OCI-LY3 (cell line): ENCODE measurements at regions not wholly inside any gene's neighbourhood (a gene's known extent, or its start where the extent isn't known, plus 50 kb on each side); places are given as distances from the start of the nearest gene placed in this dataset.

ENCODE experiments used
- H2AFZ ChIP-seq: fragments of 200-600, 300-600 bp; shearing (Covaris generic); 2 replicates; pipeline ENCODE4 v1.6.0; 2014; ENCODE audit warnings: antibody characterized with exemption, low read depth, low read length
- H3K27ac ChIP-seq: fragments of 200-600, 300-600 bp; sonication (generic); 2 replicates; pipeline ENCODE4 v1.5.1; 2014; ENCODE audit warnings: mild to moderate bottlenecking, low read length, moderate library complexity, mixed read lengths
- H3K27me3 ChIP-seq: fragments of 200-600, 300-600 bp; sonication (generic); 2 replicates; pipeline ENCODE4 v1.6.1; 2014; ENCODE audit warnings: low read depth, low read length, mixed read lengths
- H3K36me3 ChIP-seq: fragments of 200-600, 300-600 bp; sonication (generic); replicated peaks from 2 replicates; pipeline ENCODE3; 2014; ENCODE audit warnings: low read depth, low read length, mixed read lengths
- H3K4me1 ChIP-seq: fragments of 300-600, 200-600 bp; sonication (generic); 2 replicates; pipeline ENCODE4 v1.6.1; 2014; ENCODE audit warnings: low read length, mixed read lengths
- H3K4me2 ChIP-seq: fragments of 200-600, 300-600 bp; sonication (generic); 2 replicates; pipeline ENCODE4 v1.6.1; 2014; ENCODE audit warnings: low read length, mixed read lengths
- H3K4me3 ChIP-seq: fragments of 300-600, 200-600 bp; sonication (generic); 2 replicates; pipeline ENCODE4 v1.5.1; 2014; ENCODE audit warnings: antibody characterized with exemption, mild to moderate bottlenecking, low read length, moderate library complexity
- H3K79me2 ChIP-seq: fragments of 300-600, 200-600 bp; shearing (Covaris generic); 2 replicates; pipeline ENCODE4 v1.6.1; 2014; ENCODE audit warnings: mild to moderate bottlenecking, low read length, mixed read lengths
- H3K9ac ChIP-seq: fragments of 300-600, 200-600 bp; shearing (Covaris generic); 2 replicates; pipeline ENCODE4 v1.6.0; 2014; ENCODE audit warnings: mild to moderate bottlenecking, low read length, moderate library complexity
- H3K9me3 ChIP-seq: fragments of 200-600, 300-600 bp; shearing (Covaris generic); 2 replicates; pipeline ENCODE4 v1.6.1; 2014; ENCODE audit warnings: low read length, mixed read lengths; ENCODE audit not compliant: insufficient read depth
- H4K20me1 ChIP-seq: fragments of 200-600, 300-600 bp; sonication (generic); 2 replicates; pipeline ENCODE4 v1.6.1; 2016; ENCODE audit warnings: low read length, mixed read lengths; ENCODE audit not compliant: insufficient read depth
- CTCF ChIP-seq: fragments of 200-600, 300-600 bp; sonication (generic); IDR thresholded peaks from 2 replicates; pipeline ENCODE4 v1.5.1; 2014; ENCODE audit warnings: antibody characterized with exemption, low read length, low read depth
- EZH2phosphoT487 ChIP-seq: fragments of 200-600 bp; shearing (Covaris generic); IDR thresholded peaks from 2 replicates; pipeline ENCODE4 v1.6.1; 2018; ENCODE audit warnings: antibody characterized with exemption, mixed run types, low read depth

DNA sequence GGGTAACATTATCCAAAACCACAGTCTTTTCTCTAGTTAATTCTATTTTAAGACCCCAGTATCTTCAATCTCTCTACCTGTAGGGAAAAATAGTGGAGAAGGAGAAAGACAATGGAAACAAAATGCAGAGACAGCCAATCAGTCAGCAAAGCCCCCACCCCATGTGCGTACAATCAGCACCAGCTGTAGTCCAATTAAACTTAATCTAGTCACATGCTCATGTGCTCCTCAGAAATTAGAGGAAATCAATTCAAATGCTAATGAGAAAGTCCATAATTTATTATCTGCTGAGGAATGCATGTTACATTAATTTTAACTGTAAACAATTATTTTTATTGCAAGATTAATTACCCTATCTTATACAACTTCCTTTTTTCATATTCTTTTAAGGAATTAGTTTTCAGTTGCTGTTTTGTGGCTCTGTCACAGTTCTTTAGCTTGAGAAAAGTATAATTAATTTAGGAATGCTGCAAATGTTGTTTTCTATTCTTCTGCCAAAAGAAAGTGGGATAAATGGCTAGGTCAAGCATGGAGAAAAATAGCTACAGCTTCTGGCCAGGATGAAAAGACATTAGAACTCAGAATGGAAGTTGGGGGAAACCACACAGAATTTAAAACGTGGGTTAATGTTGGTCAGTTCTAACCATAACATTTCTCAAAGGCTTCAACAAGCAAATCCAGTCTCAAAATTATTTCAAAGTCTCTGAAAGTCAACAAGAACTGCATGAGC is 232.4 kb upstream of the HNRNPA3 start:
- no peaks in the 10 kb centered on the region for H3K9me3 ChIP-seq
- no peaks in the 10 kb centered on the region; the same call in 1 of the 2 replicates for H3K27me3 ChIP-seq
- H4K20me1 ChIP-seq, result no peaks in the 10 kb centered on the region
- no peak overlapping the region for H2AFZ ChIP-seq
- H3K79me2 ChIP-seq, result no peaks in the 10 kb centered on the region
- TF ChIP-seq EZH2phosphoT487, result no peak
- TF ChIP-seq CTCF, result no peak
- no peaks in the 10 kb centered on the region for H3K36me3 ChIP-seq
- no peak overlapping the region for H3K9ac ChIP-seq
- no peak overlapping the region for H3K4me3 ChIP-seq
- H3K4me2 ChIP-seq, result no peak overlapping the region
- no peaks in the 10 kb centered on the region for H3K4me1 ChIP-seq
- no peak overlapping the region for H3K27ac ChIP-seq

DNA sequence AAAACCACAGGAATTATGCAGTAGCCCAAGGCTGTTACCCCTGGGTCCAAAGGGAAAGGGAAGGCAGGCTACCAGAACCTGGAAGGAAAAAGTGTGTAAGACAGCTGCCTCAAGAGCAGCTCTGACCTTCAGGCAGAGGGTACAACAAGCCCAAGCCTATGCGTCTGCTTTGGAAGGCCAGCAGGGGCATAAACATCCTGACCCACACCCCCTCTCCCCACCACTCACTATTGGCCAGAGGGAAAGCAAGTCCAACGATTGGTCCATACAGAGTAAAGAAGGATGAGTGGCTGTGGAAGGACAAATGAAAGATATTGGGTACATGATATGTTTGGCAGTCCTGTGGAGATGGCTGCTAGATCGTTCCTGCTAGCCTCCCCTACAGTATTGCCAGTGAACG is 227.6 kb upstream of the HNRNPA3 start:
- no peaks in the 10 kb centered on the region for H3K9me3 ChIP-seq
- no peak overlapping the region for H3K27ac ChIP-seq
- H3K9ac ChIP-seq, result no peak overlapping the region
- H4K20me1 ChIP-seq, result no peaks in the 10 kb centered on the region
- H3K36me3 ChIP-seq, result no peaks in the 10 kb centered on the region
- no peak overlapping the region for H2AFZ ChIP-seq
- TF ChIP-seq EZH2phosphoT487 (no peak), CTCF (no peak)
- no peak overlapping the region for H3K4me2 ChIP-seq
- H3K4me1 ChIP-seq, result no peaks in the 10 kb centered on the region
- no peak overlapping the region for H3K4me3 ChIP-seq
- H3K27me3 ChIP-seq, result peaks cover 6% of the 10 kb centered on the region
- H3K79me2 ChIP-seq, result no peaks in the 10 kb centered on the region

DNA sequence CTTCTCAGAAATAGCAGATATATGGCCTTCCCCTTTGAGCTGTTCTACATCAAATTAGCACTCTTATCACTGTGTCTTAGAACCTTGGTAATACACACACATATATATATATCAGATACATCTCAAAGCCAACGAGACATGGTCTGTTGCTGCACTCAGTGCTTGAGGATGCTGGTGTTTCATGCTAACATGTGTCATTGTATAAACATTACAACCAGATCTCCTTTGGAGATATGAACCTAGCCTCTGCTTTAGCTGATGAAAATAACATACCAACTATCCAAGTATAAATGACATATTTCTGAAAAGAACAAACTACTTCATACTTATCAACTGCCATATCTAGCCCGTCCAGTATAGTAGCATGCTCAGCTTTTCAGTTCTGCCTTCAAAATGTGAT is 226.7 kb upstream of the HNRNPA3 start:
- TF ChIP-seq EZH2phosphoT487 (no peak), CTCF (no peak)
- Histone ChIP-seq H3K4me1 (no peaks in the 10 kb centered on the region), H2AFZ (no peak overlapping the region), H3K27me3 (peaks cover 6% of the 10 kb centered on the region), H3K9me3 (no peaks in the 10 kb centered on the region), H3K9ac (no peak overlapping the region), H3K4me2 (no peak overlapping the region), H3K27ac (no peak overlapping the region), H3K36me3 (no peaks in the 10 kb centered on the region), H3K79me2 (no peaks in the 10 kb centered on the region), H3K4me3 (no peak overlapping the region), H4K20me1 (no peaks in the 10 kb centered on the region)

DNA sequence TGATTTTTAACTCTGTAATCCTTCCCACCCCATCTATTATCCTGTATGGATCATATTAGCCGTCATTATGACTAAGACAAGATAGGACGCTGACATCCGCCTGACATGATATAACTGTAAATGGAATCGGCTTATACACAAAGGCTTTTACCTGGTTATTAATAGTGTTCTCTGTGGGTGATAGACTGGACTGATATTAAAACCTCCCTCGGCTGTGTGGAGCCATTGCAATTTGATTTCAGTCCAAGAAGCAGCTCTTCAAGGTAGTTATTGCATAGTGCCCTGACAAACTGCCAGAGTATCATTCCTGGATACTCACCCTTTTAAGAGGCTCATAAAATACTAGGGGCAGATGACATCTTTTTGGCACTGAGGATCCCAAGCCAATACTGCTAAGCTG is 226.1 kb upstream of the HNRNPA3 start:
- Histone ChIP-seq H3K9ac (no peak overlapping the region), H3K27me3 (peaks cover 6% of the 10 kb centered on the region), H3K4me3 (no peak overlapping the region), H3K36me3 (no peaks in the 10 kb centered on the region), H3K27ac (no peak overlapping the region), H3K4me2 (no peak overlapping the region), H3K79me2 (no peaks in the 10 kb centered on the region), H4K20me1 (no peaks in the 10 kb centered on the region), H3K9me3 (no peaks in the 10 kb centered on the region), H3K4me1 (no peaks in the 10 kb centered on the region), H2AFZ (no peak overlapping the region)
- no peak for TF ChIP-seq EZH2phosphoT487
- TF ChIP-seq CTCF, result no peak
